ENCODE measurements at regions not wholly inside any gene's neighbourhood (a gene's known extent, or its start where the extent isn't known, plus 50 kb on each side); places are given as distances from the start of the nearest gene placed in this dataset.
"Not testable (repeated sequence)": the region's sequence is repeated elsewhere in the genome, so short reads cannot be mapped to it uniquely, and the experiment has no call there.

DNA sequence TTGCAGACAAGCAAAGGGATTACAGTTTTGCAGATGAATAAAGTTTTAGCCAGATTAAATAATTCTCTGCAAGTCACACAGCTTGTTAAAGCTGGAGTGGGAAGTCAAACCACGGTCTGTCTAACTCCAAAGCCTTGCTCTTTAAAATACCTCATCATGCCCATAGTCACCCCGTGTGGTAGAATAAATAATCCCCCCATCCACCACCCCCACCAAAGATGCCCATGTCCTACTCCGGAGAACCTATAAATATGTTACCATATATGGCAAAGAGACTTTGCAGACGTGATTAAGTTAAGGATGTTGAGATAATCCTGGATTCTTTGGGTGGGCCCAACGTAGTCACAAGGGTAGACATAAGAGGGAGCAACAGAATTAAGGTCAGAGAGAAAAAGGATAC lies 118.7 kb downstream of the BEND2 start:
- no peak for DNase-seq

DNA sequence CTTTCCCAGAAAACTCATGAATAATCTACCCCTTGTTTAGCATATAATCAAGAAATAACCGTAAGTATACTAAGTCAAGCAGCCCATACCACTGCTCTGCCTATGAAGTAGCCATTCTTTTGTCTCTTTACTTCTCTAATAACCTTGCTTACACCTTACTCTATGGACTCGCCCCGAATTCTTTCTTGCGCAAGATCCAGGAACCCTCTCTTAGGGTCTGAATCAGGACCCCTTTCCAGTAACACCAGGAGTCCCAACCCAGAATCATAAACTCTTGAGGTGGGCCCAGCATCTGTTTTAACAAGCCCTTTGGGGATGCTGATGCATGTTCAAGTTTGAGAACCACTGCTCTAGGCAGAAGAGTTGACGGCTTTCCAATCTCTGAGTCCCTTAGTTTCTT lies 119.6 kb downstream of the BEND2 start:
- DNase-seq = no peak

DNA sequence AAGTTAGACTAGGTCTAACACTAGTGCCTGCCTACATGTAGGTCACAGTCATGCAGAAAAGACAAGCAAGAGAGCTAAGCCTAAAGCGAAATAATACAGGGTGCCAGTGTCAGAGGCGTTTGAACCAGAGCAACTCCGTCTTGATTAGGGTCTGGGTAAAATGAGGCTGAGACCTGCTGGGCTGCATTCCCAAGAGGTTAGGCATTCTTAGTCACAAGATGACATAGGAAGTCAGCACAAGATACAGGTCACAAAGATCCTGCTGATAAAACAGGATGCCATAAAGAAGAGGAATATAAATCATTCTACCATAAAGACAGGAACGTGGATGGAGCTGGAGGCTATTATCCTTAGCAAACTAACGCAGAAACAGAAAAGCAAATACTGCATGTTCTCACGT lies 120.9 kb downstream of the BEND2 start:
- no peak for DNase-seq

DNA sequence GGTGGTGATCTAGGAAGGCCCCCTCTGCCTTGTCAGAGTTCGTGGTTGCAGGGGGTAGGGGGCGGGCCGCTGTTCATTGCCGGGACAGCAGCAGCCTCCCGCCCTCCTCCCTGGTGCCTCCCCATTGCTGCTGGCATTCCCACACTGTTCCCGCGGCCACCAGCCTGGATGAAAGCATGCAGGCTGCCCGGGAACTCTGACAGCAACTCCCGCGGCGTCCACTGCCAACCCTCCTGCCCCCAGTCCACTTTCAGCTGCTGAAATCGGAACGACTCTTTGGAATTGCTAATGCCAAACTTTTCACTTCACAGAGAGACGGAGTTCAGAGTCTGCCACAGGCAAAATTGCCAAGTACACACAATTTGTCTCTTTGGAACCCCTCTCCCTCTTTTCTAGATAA lies 121.9 kb downstream of the BEND2 start:
- DNase-seq = no peak

DNA sequence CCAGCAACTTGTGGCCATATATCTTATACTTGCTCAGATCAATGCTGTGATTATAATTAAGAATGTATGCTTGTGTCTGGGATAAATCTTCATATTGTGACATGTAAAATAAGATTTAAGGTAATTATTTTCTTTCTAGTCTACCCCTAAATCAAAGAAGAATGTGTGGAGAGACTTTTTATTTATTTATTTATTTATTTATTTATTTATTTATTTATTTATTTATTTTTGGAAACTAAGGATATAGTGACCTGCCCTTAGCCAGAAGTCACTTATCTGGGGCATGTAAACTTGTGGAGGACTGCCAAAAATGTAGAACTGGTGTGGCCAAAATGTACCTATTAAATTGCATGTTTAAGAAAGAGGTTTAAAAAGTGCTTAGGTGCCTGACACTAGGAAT lies 144.3 kb downstream of the BEND2 start:
- DNase-seq = no peak

DNA sequence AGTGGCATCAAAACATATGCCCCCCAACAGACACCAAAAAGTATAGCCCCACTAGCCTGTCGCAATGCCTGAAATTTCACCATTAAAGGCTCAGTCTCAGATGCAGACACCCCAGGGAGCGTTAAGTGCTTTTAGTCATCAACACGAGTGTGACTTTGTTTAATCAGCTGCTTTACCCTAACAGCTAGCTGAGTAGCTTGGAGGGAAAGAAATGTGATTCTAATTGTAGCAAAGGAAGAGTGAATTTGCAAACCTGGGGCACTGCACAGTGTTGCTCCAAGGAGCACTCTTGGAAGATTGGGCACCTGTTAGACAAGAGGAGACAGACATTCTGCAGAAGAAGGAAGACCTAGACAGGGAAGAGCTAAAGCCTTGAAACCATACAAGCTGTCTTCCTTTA lies 145.1 kb downstream of the BEND2 start:
- DNase-seq = no peak

DNA sequence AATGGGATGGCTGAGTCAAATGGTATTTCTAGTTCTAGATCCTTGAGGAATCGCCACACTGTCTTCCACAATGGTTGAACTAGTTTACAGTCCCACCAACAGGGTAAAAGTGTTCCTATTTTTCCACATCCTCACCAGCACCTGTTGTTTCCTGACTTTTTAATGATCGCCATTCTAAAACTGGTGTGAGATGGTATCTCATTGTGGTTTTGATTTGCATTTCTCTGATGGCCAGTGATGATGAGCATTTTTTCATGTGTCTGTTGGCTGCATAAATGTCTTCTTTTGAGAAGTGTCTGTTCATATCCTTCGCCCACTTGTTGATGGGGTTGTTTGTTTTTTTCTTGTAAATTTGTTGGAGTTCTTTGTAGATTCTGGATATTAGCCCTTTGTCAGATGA lies 152.6 kb downstream of the BEND2 start:
- not testable (repeated sequence) for DNase-seq

DNA sequence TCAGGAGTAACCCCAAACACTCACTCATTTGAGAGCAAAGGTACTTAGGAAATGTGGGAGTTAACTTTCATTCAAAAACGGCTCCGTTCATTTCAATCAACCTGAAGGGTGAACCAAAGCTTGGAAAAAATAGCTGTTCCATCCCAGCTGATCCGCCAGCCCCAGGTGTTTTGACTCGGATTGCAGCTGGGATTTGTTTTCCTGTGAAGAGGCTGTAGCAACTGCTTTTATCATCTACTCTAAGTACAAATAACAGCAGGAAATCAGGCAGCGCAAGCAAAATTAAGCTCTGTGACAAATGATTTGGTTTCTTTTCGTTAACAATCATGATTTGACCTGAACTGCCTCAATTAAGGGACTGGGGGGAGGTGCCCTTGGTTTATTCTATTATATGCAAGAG lies 154.7 kb downstream of the BEND2 start:
- no peak for DNase-seq

DNA sequence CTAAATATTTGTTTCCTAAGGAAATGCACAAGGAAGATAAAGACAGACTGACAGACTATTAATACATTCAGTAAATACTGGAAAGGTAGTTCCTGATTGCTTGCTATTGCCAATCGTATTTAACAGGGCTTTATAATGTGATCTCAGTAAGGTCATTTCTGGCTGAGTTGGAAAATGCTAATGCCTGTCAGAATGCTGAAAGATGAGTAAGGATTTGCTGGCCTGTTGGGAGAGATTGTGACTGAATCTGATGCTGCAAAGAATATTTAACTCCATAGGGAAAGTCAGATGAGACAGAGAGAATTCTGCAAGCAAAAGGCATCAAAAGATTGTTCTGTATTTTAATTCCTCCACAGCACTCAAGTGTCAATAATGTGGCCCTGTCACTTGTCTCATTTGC lies 169.0 kb downstream of the BEND2 start:
- DNase-seq = no peak

DNA sequence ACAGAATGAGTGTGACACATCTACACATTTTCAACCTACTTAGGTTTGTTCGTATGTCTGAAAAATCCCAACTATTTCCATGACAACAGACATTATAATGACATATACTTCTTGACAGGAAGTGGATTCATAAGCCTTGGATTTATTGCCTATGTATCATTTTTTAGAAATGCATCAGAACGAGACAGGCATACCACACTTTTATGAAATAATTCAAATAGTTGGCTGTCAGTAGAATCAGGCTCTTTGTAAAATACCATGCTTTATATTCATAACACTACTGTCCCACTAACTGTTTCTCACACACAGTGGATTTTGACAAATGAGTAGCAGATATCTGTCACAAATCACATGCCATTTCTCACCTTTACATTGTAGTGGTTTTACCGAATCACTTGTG lies 173.2 kb downstream of the BEND2 start:
- DNase-seq = no peak

DNA sequence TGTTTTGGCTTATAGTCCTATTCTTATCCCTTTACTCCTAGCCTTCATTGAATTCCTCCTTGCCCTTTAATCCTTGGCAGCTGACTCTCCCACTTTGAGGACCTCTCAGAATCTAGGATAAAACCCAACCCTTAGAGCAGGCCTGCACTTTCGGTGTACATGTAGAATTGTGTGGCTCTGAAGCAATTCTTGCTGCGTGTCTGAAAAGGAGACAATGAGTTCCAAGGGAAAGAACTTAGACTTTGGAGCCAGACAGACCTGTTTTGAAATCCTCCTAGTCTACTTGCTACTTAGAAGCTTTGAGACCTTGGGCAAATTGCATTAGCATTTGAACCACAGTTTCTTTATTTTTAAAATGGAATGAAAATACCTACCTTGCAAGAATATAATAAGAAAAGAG lies 175.2 kb downstream of the BEND2 start:
- no peak for DNase-seq

DNA sequence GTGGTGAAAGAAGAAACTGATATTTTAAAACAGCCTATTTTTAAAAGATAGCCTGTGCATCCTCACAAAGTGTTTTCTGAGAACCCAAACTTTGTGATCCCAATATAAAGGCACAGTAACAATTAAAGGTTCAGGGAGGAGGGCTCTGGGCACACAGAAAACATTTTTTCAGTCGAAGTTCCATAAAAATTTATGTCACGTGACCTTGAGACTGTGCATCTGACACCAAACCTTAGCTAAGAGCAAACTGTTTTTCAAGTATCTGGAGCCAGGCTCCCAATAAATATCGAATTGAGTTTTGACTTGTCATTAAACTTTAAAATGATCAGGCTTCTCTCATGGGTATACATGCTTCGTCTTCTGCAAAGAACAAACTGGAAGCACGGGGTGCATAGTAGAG lies 177.9 kb downstream of the BEND2 start:
- no peak for DNase-seq

DNA sequence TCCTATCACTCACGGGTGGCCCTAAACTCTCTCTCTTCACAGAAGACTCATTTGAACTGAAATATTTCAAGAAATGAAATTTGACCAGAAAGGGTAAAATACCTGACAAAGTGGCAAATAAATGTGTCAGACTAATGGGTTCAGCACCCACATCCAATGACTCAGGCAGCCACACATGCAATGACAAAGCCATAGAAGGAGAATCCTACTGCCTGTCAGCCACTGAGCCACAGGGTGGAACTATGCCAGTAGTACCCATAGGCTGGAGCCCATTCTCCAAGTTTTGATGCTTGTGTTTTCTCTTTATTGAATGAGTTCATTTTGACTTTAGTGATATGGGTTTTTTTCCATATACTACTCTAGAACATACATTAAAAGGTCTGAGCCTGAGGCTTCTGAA lies 179.0 kb downstream of the BEND2 start:
- DNase-seq = no peak

DNA sequence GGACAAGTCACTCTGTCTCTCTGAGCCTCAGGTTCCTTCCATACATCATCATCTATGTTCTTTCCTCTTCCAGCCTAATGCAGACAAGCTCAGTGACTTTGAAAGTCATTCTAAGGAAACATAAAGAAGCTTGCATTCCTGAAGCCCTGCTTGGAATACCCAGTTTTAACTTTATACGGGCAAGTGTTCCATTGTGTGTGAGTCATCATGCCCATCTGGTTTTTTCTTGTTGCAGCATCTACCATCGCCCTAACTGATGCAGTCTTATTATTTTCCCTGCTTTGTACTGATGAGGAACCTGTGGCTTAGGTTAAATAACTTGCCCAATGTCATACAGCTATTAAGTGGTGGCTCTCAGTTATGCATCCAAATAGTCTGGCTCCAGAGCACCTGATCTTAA lies 177.9 kb upstream of the RAI2 start:
- no peak for DNase-seq

DNA sequence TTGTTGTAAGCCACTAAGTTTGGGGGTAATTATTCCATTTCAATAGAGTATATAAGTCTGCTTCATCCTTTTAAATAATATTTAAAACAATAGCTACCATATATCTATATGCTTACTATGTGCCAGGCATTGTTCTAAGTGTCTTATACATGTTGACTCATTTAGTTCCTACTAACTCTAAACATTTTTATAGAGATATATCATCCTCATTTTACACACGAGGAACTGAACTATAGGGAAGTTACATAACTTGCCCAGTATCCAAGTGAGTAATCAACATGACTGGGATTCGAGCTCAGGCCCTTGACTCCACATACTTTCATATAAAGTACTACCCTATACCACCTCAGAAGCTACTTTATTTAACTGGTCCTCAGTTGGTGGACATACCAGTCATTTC lies 175.3 kb upstream of the RAI2 start:
- DNase-seq = no peak

DNA sequence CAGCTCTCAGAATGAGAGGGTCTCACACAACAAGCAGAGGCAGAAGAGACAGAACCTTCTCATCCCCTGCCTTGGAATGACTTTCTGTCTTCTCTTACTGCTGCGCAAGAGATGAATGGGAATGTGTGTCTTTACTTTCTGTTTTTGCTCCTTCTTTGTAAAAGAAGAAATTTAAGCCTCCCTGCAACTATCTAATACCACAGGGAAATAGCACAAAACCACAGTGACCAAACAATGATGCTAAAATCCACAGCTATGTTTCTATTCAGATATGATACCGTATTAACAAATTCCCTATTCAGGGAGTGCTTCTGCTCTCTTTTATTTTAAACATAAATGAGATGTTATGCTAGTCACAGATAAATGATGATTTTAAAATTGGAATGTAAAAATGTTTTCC lies 173.8 kb upstream of the RAI2 start:
- DNase-seq = no peak

DNA sequence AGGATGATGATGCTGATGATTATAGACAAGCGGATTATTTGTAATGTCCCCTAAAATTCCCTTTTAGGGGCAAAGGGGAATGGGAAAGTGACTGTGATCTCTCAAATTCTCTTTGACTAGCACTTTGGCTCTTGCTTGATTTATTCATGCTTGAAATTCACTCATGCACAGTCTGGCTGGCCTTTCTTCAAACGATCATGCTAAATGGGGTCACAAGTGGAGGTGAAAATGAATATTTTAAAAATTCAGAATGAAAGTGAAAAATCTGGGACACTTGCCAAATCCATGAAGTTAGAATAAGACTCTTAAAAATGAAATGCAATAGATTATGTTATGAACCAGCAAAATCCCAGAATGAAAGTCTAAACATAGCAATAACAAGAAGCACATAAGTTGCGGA lies 173.4 kb upstream of the RAI2 start:
- DNase-seq = no peak

DNA sequence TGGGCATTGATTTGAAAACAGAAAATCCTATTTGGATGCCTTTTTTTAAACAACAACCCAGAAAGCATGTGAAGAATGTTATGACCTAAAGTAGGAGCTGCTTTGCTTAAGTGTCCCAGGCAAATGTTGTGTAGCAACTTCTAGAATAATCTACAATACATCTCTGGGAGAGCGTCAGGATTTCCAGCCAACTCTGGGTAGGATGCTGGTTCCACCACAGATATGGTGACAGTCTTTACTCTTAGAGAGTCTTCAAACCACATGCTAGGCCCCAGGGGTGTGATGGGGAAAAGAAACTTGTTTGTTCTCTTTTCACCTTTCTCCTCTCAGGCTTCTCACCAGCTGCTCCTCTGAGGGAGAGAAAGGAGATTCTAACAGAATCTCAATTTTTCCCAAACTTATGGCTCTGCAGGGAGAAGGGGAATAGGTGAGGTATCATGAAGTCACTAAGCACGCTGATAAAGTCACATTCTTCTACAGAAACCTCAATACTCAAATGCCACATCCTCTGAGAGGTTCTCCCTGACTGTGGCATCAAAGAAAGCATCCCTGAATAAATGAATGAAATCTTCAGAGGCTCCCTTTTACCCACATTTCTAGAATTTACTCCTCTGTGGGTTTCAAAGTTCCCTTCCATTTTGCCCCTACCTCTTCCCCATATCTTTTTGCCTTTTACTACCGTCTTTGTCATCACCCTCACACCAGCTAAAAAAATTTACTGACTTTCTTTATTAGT lies 171.6 kb upstream of the RAI2 start:
- no peak for DNase-seq

DNA sequence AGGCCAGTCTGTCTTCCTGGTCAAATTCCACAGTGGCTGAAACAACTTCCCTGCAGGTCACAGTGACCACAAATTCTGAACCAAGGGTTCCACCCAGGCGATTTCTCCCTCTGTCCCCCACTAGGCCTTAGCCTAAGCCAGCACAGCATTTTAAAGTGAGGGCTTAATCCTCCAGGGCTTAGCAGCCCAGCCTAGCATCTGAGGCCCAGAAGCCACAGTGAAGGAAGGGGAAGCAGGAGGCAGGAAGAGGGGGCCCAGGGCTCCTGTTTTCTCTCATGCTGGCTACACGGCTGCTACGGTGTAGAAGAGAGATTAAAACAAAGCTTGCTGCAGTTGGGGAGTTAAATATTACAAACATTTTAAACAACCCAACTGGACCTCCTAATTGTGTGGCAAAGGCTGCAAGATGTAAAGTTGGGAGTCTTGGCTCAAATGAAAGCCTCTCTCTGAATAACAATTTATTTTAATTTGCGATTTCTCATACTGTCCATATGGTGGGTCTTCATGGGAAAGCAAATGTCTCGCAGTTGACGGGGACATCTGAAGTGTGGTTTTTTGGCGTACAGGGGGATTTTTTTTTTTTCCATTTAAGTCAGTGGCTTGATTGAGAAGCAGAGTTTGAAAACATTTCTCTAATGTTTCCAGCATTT lies 170.8 kb upstream of the RAI2 start:
- no peak for DNase-seq

DNA sequence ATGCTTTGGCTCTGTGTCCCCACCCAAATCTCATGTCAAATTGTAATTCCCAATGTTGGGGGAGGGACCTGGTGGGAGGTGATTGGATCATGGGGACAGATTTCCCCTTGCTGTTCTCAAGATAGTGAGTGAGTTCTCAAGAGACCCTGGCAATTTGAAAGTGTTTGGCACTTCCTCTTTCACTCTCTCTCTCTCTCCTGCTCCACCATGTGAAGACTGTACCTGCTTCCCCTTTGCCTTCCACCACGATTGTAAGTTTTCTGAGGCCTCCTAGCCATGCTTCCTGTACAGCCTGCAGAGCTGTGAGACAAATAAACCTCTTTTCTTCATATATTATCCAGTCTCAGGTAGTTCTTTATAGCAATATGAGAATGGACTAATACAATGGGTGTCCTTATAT lies 169.6 kb upstream of the RAI2 start:
- not testable (repeated sequence) for DNase-seq

DNA sequence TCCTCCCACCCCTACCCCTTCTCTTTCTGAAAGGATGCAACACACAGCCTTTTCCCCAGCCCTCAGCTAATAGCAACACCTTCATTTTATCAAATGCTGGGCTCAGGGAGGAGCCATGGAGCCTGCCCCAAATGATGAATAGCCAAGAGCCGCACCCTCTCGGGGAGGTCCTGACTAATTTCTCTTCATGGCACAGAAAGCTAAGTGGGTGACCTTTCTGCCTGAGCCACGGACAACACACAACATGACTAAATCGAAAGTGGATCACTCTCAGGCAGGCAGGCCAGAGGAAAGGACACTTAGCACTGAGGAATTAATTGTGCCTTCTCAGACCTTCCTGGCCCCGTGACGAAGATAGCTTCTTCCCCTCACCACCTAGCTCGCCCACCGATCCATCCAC lies 165.1 kb upstream of the RAI2 start:
- DNase-seq = no peak

DNA sequence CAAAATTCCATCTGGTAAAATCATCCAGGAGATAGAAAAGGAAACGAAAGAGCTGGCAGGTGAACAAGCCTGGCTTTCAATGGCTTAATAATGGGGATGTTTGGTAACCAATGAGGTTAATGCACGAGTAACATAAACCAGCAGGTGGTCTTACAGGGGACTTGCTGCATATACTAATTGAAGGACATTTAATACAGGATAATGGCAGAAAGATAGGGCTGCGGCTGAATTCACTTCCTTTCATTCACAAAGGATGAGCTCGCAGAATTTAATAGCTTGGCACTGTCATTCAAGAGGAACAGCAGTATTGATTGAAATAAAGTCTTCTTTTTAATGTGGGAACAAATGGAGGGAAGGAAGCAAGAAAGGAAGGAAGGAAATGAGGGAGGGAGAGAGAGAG lies 156.3 kb upstream of the RAI2 start:
- no peak for DNase-seq

DNA sequence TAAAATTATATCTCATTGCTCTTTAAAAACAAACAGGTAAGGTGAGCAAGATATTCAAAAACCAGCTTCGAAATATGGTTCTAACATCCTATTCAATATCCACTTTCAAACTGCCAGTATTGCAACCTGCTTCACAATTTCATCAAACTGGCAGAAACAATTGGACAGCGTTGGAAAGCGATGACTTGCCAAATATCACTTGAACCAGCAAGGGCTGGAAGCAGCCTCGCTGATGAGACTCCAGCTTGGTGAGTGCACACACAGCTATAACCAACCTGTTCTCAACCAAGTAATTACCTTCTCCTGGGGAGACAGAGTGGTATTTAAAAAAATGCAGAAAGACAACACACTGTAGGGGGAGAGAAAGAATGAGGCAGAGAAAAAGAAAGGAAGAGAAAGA lies 155.8 kb upstream of the RAI2 start:
- DNase-seq = no peak

DNA sequence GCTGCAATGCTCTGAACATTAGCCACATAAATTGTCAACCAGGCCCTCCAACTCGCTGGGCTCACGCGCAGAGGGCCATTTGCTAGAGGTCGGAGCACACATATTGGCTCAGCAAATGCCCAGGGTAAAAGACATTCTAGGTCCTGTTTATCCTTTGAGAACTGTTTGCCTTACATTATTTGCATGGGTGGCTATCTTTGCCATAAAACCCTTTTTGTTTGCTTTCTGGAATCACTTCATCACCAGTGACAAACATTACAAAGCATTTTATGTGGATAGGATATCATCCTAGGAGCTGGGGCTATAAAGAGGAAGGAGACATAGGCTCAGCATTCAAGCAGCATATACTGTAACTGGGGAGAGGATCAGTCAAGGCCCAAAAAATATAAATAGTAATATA lies 149.2 kb upstream of the RAI2 start:
- no peak for DNase-seq

DNA sequence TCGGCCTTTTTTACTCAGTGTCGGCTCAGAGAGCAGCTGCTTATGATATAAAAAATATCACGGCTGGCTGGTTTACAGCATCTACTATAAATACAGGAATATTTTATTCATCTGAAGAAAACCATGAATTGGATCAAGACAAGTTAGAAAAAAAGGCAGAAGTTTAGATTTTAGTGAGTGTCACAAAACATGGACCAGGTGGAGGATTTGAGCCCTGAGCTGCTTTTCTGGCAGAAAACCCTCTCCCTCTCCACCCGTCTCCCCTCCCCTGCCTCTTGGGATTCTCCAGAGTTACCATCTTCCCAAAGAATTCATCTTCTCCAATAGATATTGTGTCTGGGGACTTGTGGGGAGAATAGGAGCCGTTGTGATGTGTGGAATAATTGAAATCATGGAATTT lies 142.8 kb upstream of the RAI2 start:
- DNase-seq = no peak

Data from activated CD4-positive, alpha-beta T cell treated with anti-CD3 and anti-CD28 coated beads, Interleukin-2, Interleukin-6, amounts not matched to agents 100 ng/mL and 50 ng/mL, durations not matched to agents 16 hours and 8 hours (primary cell).